ENCODE measurements at regions not wholly inside any gene's neighbourhood (a gene's known extent, or its start where the extent isn't known, plus 50 kb on each side); places are given as distances from the start of the nearest gene placed in this dataset.

DNA sequence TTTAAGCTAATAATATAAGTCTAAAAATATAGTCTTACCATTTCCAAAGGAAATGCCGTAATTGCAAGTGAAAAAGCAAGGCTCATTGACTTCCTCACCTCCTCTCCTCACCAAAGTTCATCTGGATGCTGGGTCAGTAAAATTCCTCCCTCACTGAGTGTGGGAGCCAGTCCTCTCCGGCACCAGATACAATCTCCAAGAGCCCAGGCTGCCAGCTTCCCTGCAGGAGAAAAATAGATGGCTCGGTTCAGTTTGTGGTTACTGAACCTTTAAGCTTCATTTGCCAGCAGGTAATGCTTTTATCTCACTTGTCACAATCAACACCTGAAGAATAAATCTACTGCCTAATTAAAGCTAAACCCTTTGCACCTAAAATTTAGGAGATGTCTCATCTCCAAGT is 115.3 kb upstream of the VLDLR start:
- Histone ChIP-seq H2AFZ (no peak overlapping the region), H3K36me3 (ENCODE audit: control insufficient read depth, insufficient read depth, low read length) (no peaks in the 10 kb centered on the region), H3K4me3 (ENCODE audit: low read depth, low read length) (peak overlapping the region; percentile 27), H3K4me1 (no peaks in the 10 kb centered on the region), H3K79me2 (no peaks in the 10 kb centered on the region), H3K27me3 (ENCODE audit: control insufficient read depth, insufficient read depth, low read length) (no peaks in the 10 kb centered on the region), H3K4me2 (ENCODE audit: low read length) (peak overlapping the region; percentile 46), H3K9me3 (ENCODE audit: control insufficient read depth, low read length) (no peaks in the 10 kb centered on the region), H3K9ac (no peak overlapping the region), H3K27ac (no peak overlapping the region)
- TF ChIP-seq, protein P1, sequence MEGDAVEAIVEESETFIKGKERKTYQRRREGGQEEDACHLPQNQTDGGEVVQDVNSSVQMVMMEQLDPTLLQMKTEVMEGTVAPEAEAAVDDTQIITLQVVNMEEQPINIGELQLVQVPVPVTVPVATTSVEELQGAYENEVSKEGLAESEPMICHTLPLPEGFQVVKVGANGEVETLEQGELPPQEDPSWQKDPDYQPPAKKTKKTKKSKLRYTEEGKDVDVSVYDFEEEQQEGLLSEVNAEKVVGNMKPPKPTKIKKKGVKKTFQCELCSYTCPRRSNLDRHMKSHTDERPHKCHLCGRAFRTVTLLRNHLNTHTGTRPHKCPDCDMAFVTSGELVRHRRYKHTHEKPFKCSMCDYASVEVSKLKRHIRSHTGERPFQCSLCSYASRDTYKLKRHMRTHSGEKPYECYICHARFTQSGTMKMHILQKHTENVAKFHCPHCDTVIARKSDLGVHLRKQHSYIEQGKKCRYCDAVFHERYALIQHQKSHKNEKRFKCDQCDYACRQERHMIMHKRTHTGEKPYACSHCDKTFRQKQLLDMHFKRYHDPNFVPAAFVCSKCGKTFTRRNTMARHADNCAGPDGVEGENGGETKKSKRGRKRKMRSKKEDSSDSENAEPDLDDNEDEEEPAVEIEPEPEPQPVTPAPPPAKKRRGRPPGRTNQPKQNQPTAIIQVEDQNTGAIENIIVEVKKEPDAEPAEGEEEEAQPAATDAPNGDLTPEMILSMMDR (IDR thresholded peaks at IDR 0.05): no peak

DNA sequence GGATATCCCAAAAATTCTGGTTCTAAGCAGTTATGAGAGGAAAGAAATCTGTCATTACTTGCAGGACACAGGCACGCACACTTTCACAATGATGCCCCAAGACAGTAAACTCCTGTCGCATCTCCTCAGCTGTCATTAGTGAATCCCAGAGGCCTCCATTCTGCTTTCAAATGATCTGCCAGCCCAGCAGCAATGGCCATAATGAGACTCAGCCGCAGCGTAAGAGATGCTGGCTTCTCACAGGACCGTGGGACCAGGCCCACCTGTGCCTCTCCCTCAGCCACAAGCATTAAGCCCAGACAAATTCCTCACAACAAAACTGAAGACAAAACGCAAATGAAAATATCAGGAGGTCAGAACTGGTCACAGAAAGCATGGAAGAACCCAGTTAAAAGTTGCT is 98.0 kb upstream of the VLDLR start:
- H2AFZ ChIP-seq: no peak overlapping the region
- H3K9ac ChIP-seq: no peak overlapping the region
- TF ChIP-seq, protein P1 (IDR thresholded peaks at IDR 0.05): no peak
- H3K4me1 ChIP-seq: no peaks in the 10 kb centered on the region
- no peaks in the 10 kb centered on the region for H3K36me3 ChIP-seq (ENCODE audit: control insufficient read depth, insufficient read depth, low read length)
- no peaks in the 10 kb centered on the region for H3K27me3 ChIP-seq (ENCODE audit: control insufficient read depth, insufficient read depth, low read length)
- H3K9me3 ChIP-seq (ENCODE audit: control insufficient read depth, low read length): no peaks in the 10 kb centered on the region
- H3K27ac ChIP-seq: no peak overlapping the region
- no peaks in the 10 kb centered on the region for H3K79me2 ChIP-seq
- H3K4me3 ChIP-seq (ENCODE audit: low read depth, low read length): no peak overlapping the region
- no peak overlapping the region for H3K4me2 ChIP-seq (ENCODE audit: low read length)

DNA sequence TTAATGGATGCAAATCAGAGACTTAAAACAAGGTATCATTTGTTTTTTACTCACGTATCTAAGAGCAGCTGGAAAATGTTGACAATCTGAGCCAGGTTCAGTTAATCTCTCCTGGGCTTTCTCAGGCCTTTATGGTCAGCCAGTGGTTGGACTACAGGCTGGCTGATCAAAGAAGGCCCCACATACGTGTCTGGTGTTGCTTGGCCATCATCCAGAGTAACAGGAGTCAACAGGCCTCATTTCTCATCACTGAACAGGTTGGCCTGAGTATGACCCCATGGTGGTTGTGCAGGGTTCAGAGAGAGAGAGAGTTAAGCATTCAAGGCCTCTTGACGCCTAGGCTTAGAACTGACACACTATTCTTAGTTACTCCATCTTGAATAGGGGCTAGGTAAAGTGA is 97.0 kb upstream of the VLDLR start:
- Histone ChIP-seq H3K27me3 (ENCODE audit: control insufficient read depth, insufficient read depth, low read length) (no peaks in the 10 kb centered on the region), H3K36me3 (ENCODE audit: control insufficient read depth, insufficient read depth, low read length) (no peaks in the 10 kb centered on the region), H3K9me3 (ENCODE audit: control insufficient read depth, low read length) (no peaks in the 10 kb centered on the region), H3K9ac (no peak overlapping the region), H3K4me2 (ENCODE audit: low read length) (no peak overlapping the region), H3K27ac (no peak overlapping the region), H3K4me1 (no peaks in the 10 kb centered on the region), H2AFZ (no peak overlapping the region), H3K4me3 (ENCODE audit: low read depth, low read length) (no peak overlapping the region), H3K79me2 (no peaks in the 10 kb centered on the region)
- TF ChIP-seq, protein P1 (IDR thresholded peaks at IDR 0.05): no peak

DNA sequence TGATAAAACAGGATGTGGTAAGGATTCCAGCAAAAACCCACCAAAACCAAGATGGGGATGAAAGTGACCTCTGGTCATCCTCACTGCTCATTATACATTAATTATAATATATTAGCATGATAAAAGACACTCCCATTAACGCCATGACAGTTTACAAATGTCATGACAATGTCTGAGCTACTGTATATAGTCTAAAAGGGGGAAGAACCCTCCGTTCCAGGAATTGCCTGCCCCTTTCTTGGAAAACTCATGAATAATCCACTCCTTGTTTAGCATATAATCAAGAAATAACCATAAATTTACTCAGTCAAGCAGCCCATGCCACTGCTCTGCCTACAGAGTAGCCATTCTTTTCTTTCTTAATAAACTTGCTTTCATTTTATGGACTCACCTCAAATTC is 96.4 kb upstream of the VLDLR start:
- TF ChIP-seq, protein P1 (IDR thresholded peaks at IDR 0.05): no peak
- Histone ChIP-seq H3K9me3 (ENCODE audit: control insufficient read depth, low read length) (no peaks in the 10 kb centered on the region), H3K27me3 (ENCODE audit: control insufficient read depth, insufficient read depth, low read length) (no peaks in the 10 kb centered on the region), H3K36me3 (ENCODE audit: control insufficient read depth, insufficient read depth, low read length) (no peaks in the 10 kb centered on the region), H3K4me3 (ENCODE audit: low read depth, low read length) (no peak overlapping the region), H2AFZ (no peak overlapping the region), H3K4me1 (no peaks in the 10 kb centered on the region), H3K27ac (no peak overlapping the region), H3K79me2 (no peaks in the 10 kb centered on the region), H3K4me2 (ENCODE audit: low read length) (no peak overlapping the region), H3K9ac (no peak overlapping the region)

DNA sequence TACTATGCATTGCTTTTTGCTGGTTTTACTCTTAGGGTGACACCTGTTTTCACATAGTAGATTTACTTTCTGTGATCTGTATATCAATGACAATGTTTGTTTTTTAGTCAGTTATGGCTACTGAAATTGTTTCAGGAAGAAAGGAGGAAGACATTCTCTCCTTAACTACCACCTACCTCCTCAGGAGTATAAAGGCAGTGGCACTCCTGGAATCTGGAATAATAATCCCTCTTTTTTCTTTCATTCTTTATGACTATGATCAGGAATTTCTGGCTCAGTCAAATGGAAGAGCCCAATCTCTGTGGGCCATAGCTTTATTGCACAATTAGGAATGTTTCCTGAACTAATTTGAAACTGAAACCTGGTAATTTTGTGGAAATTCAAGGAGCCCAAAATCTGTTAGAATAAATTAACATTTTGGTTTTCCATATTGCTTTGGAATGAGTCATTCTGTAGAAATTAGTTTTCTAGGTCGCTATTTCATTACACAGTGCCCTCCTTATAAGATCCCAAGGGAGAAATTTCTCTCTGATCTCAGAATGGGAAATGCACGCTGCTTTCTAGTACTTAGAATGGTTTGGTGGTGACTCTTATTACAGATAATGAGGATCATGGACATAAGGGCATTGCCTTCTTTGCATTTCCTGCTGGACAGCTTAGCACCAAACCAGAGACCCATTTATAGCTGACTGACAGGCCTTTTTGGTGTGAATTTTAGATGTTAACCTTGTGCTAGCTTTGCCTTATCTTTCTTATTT is 95.3 kb upstream of the VLDLR start:
- Histone ChIP-seq H2AFZ (no peak overlapping the region), H3K36me3 (ENCODE audit: control insufficient read depth, insufficient read depth, low read length) (no peaks in the 10 kb centered on the region), H3K9me3 (ENCODE audit: control insufficient read depth, low read length) (no peaks in the 10 kb centered on the region), H3K27ac (no peak overlapping the region), H3K27me3 (ENCODE audit: control insufficient read depth, insufficient read depth, low read length) (no peaks in the 10 kb centered on the region), H3K4me3 (ENCODE audit: low read depth, low read length) (no peak overlapping the region), H3K4me2 (ENCODE audit: low read length) (no peak overlapping the region), H3K9ac (no peak overlapping the region), H3K4me1 (no peaks in the 10 kb centered on the region), H3K79me2 (no peaks in the 10 kb centered on the region)
- TF ChIP-seq, protein P1 (IDR thresholded peaks at IDR 0.05): no peak

All from parathyroid adenoma (tissue), 2 donors.